Vagina (tissue), 2 donors: ENCODE measurements at regions not wholly inside any gene's neighbourhood (a gene's known extent, or its start where the extent isn't known, plus 50 kb on each side); places are given as distances from the start of the nearest gene placed in this dataset.

Source experiments
- CTCF ChIP-seq, 3 experiments: fragments of 450-650 bp in 2 of 3; fragments of 200-600 bp in 1 of 3; sonication (generic) in 1 of 3; IDR thresholded peaks; one replicate each; pipeline ENCODE4 v1.5.1; 2017 to 2019; ENCODE audit warnings: antibody characterized with exemption in 3 of 3, mild to moderate bottlenecking in 2 of 3, moderate library complexity in 2 of 3
- POLR2AphosphoS5 ChIP-seq, 2 donors: sonication (generic); formaldehyde crosslinking; IDR thresholded peaks; one replicate each; pipeline ENCODE4 v1.9.0; 2017; ENCODE audit warnings: antibody characterized with exemption in 2 of 2, mild to moderate bottlenecking in 2 of 2, low read depth in 1 of 2; ENCODE audit not compliant: insufficient read depth in 1 of 2

- TF ChIP-seq CTCF (IDR thresholded peaks at IDR 0.05) (no peak), POLR2AphosphoS5 (IDR thresholded peaks at IDR 0.05; ENCODE audit: insufficient read depth in 1 of 2, low read depth in 1 of 2) (no peak)
These were observed 61.4 kb upstream of the CTBP2 start for GRCh38 chr10:125221716-125222115.
